ENCODE measurements at regions not wholly inside any gene's neighbourhood (a gene's known extent, or its start where the extent isn't known, plus 50 kb on each side); places are given as distances from the start of the nearest gene placed in this dataset.

GRCh38 chr2:207266648-207267047, 100.9 kb upstream of the KLF7 start:
- TF ChIP-seq TAF1 (IDR thresholded peaks at IDR 0.05; ENCODE audit: low read depth) (no peak), CEBPB (IDR thresholded peaks at IDR 0.05) (no peak), REST (IDR thresholded peaks at IDR 0.05; ENCODE audit: low read depth) (no peak), CREB1 (IDR thresholded peaks at IDR 0.05; ENCODE audit: low read depth) (no peak), TCF12 (IDR thresholded peaks at IDR 0.05; ENCODE audit: low read depth) (no peak), FOXM1 (IDR thresholded peaks at IDR 0.05; ENCODE audit: borderline replicate concordance, low read depth) (no peak), TEAD4 (IDR thresholded peaks at IDR 0.05) (no peak), NFIC (IDR thresholded peaks at IDR 0.05) (no peak), YY1 (IDR thresholded peaks at IDR 0.05; ENCODE audit: low read depth) (no peak), ZBTB7A (IDR thresholded peaks at IDR 0.05; ENCODE audit: low read depth) (no peak), EP300 (IDR thresholded peaks at IDR 0.05; ENCODE audit: borderline replicate concordance) (no peak), MAX (IDR thresholded peaks at IDR 0.05) (no peak)

GRCh38 chr2:207269038-207269437, 103.3 kb upstream of the KLF7 start:
- no peak for TF ChIP-seq REST (IDR thresholded peaks at IDR 0.05; ENCODE audit: low read depth)
- TF ChIP-seq TAF1 (IDR thresholded peaks at IDR 0.05; ENCODE audit: low read depth): no peak
- no peak for TF ChIP-seq CREB1 (IDR thresholded peaks at IDR 0.05; ENCODE audit: low read depth)
- TF ChIP-seq NFIC (IDR thresholded peaks at IDR 0.05): no peak
- no peak for TF ChIP-seq EP300 (IDR thresholded peaks at IDR 0.05; ENCODE audit: borderline replicate concordance)
- no peak for TF ChIP-seq CEBPB (IDR thresholded peaks at IDR 0.05)
- no peak for TF ChIP-seq TEAD4 (IDR thresholded peaks at IDR 0.05)
- no peak for TF ChIP-seq YY1 (IDR thresholded peaks at IDR 0.05; ENCODE audit: low read depth)
- TF ChIP-seq ZBTB7A (IDR thresholded peaks at IDR 0.05; ENCODE audit: low read depth): no peak
- TF ChIP-seq RAD21 (IDR thresholded peaks at IDR 0.05; ENCODE audit: low read depth): no peak
- no peak for TF ChIP-seq USF1 (IDR thresholded peaks at IDR 0.05)
- no peak for TF ChIP-seq EGR1 (IDR thresholded peaks at IDR 0.05)
- TF ChIP-seq TCF12 (IDR thresholded peaks at IDR 0.05; ENCODE audit: low read depth): no peak

GRCh38 chr2:207274530-207275189, 108.9 kb upstream of the KLF7 start:
- TF ChIP-seq TEAD4 (IDR thresholded peaks at IDR 0.05) (no peak), EGR1 (IDR thresholded peaks at IDR 0.05) (no peak), NFIC (IDR thresholded peaks at IDR 0.05) (no peak), FOXM1 (IDR thresholded peaks at IDR 0.05; ENCODE audit: borderline replicate concordance, low read depth) (no peak), CEBPB (IDR thresholded peaks at IDR 0.05) (no peak), USF1 (IDR thresholded peaks at IDR 0.05) (no peak), CREB1 (IDR thresholded peaks at IDR 0.05; ENCODE audit: low read depth) (no peak), EP300 (IDR thresholded peaks at IDR 0.05; ENCODE audit: borderline replicate concordance) (no peak), TCF12 (IDR thresholded peaks at IDR 0.05; ENCODE audit: low read depth) (no peak), RAD21 (IDR thresholded peaks at IDR 0.05; ENCODE audit: low read depth) (no peak), YY1 (IDR thresholded peaks at IDR 0.05; ENCODE audit: low read depth) (no peak), REST (IDR thresholded peaks at IDR 0.05; ENCODE audit: low read depth) (no peak), ZBTB7A (IDR thresholded peaks at IDR 0.05; ENCODE audit: low read depth) (no peak), MAX (IDR thresholded peaks at IDR 0.05) (no peak)

GRCh38 chr2:207275779-207276178, 110.0 kb upstream of the KLF7 start:
- no peak for TF ChIP-seq REST (IDR thresholded peaks at IDR 0.05; ENCODE audit: low read depth)

All from Ishikawa (cell line).